HG03571 (cell line): ENCODE measurements at regions not wholly inside any gene's neighbourhood (a gene's known extent, or its start where the extent isn't known, plus 50 kb on each side); places are given as distances from the start of the nearest gene placed in this dataset.

Experiments
- ATAC-seq: cut with Tn5 transposase; IDR thresholded peaks from one replicate; pipeline ENCODE4 v1.9.1; 2021; ENCODE audit not compliant: unreplicated experiment

GRCh38 chr2:155696571-155696970, 636.0 kb downstream of the NR4A2 start:
- ATAC-seq = no peak

- no peak for ATAC-seq
These were observed 637.0 kb downstream of the NR4A2 start for GRCh38 chr2:155695505-155695904.

GRCh38 chr2:155692856-155693255, 639.7 kb downstream of the NR4A2 start:
- no peak for ATAC-seq

- ATAC-seq = no peak
These were observed 640.4 kb downstream of the NR4A2 start for GRCh38 chr2:155692106-155692505.

GRCh38 chr2:155690785-155691184, 641.7 kb downstream of the NR4A2 start:
- ATAC-seq = peak; percentile 70

- ATAC-seq = no peak
These were observed 642.7 kb downstream of the NR4A2 start for GRCh38 chr2:155689791-155690190.

GRCh38 chr2:155687181-155687580, 645.3 kb downstream of the NR4A2 start:
- no peak for ATAC-seq

- ATAC-seq = no peak
These were observed 652.9 kb downstream of the NR4A2 start for GRCh38 chr2:155679647-155680046.

- no peak for ATAC-seq
These were observed 656.6 kb downstream of the NR4A2 start for GRCh38 chr2:155675920-155676319.

- no peak for ATAC-seq
These were observed 666.8 kb downstream of the NR4A2 start for GRCh38 chr2:155665704-155666103.

GRCh38 chr2:155663265-155663664, 669.3 kb downstream of the NR4A2 start:
- ATAC-seq = no peak

GRCh38 chr2:155662224-155662623, 670.3 kb downstream of the NR4A2 start:
- no peak for ATAC-seq

GRCh38 chr2:155653176-155653575, 679.3 kb downstream of the NR4A2 start:
- no peak for ATAC-seq

GRCh38 chr2:155651851-155652250, 680.7 kb downstream of the NR4A2 start:
- ATAC-seq = no peak

- no peak for ATAC-seq
These were observed 686.7 kb downstream of the NR4A2 start for GRCh38 chr2:155645791-155646190.

- no peak for ATAC-seq
These were observed 689.3 kb downstream of the NR4A2 start for GRCh38 chr2:155643056-155643775.

- ATAC-seq = no peak
These were observed 698.5 kb downstream of the NR4A2 start for GRCh38 chr2:155633887-155634570.

GRCh38 chr2:155633060-155633839, 699.3 kb downstream of the NR4A2 start:
- no peak for ATAC-seq

GRCh38 chr2:155630760-155631159, 701.8 kb downstream of the NR4A2 start:
- no peak for ATAC-seq

- no peak for ATAC-seq
These were observed 710.1 kb downstream of the NR4A2 start for GRCh38 chr2:155622443-155622842.

GRCh38 chr2:155600914-155601760, 731.4 kb downstream of the NR4A2 start:
- no peak for ATAC-seq
